ENCODE measurements at regions not wholly inside any gene's neighbourhood (a gene's known extent, or its start where the extent isn't known, plus 50 kb on each side); places are given as distances from the start of the nearest gene placed in this dataset.

- TF ChIP-seq CTCF (IDR thresholded peaks at IDR 0.05; ENCODE audit: low read depth, low read length) (no peak), POLR2A (IDR thresholded peaks at IDR 0.05; ENCODE audit: extremely low read depth, insufficient read length) (no peak), MAX (IDR thresholded peaks at IDR 0.05; ENCODE audit: low read depth, low read length) (no peak), MYC (IDR thresholded peaks at IDR 0.05; ENCODE audit: low read depth, low read length) (no peak)
These were observed 748.2 kb upstream of the SLITRK5 start for GRCh38 chr13:86922936-86923335.
